ENCODE measurements at regions not wholly inside any gene's neighbourhood (a gene's known extent, or its start where the extent isn't known, plus 50 kb on each side); places are given as distances from the start of the nearest gene placed in this dataset.

- no peak for DNase-seq
Measured at GRCh38 chr2:15107137-15107536, 454.0 kb downstream of the NBAS start.

DNA sequence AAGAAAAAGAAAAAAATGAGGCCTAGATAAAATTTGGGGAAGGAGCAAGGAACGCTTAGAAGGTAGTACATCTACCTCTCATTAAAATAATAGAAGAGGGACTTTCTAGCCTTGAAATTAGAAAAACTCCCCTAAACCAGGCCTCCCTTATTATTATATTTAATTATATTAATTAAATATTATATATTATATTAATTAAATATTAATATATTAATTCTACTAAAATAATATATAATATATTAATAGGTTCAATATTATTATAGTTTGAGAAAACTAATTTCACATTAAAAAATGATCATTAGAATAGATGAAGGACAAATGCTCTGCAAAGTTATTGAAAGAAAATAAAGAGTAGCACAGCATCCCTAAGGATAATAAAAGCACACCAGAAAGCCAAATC lies 449.4 kb downstream of the NBAS start:
- no peak for DNase-seq

DNA sequence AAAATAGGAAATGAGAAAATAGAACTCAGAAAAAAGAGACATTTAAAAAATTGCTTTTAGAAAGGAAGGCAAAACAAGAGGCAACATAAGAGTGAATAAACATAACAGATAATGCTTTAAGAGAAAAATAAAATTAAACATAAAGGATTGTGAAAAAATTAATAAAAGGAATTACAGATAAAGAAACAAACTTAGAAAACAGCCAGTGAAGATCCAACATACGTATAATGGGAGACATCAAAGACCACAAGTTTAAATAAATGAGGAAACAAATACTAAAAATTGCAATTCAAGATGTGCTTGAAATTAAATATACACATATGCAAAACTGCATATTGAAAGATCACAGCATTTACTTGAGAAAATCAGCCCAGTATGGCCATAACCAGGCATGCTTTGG lies 448.9 kb downstream of the NBAS start:
- DNase-seq: no peak

DNA sequence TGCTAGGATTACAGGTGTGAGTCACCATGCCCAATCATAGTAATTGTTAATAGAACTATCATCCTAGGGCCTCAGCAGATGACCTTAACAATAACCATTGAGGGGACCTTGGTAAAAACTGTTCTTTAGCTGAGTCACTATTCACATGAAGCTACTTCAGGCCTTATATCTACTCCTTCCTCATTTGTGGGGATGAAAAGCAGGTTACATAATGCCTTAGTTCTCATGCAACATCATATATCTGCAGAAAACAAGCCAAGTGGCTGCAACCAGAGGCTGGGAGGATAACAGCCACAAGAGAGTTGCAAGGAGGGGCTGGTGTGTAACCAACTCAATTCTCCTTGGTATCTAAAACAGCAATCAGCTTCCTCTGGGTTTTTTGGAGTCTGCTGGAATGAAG lies 445.4 kb downstream of the NBAS start:
- DNase-seq: no peak

DNA sequence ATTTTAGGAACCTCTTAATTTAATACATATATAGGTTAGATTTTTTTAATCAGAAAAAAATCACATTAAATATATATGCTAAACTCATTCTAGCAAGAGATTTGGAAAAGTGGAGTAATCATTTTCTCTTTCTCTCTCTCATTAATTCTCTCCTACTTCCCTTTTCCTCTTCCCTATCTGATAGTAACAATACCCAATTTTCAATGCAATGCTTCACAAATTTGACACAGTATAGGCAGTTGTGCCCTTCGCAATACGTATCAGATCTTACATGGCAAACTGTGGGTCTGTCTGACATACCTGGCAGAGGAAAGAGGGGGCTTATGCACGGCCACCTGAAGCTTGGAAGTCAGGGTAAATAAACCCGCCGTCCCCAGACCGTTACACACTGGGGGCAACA lies 444.3 kb downstream of the NBAS start:
- no peak for DNase-seq
